SK-N-SH treated with all-trans-retinoic acid at 6 μM for 48 hours (cell line): ENCODE measurements at regions not wholly inside any gene's neighbourhood (a gene's known extent, or its start where the extent isn't known, plus 50 kb on each side); places are given as distances from the start of the nearest gene placed in this dataset.

Experiments
- ARNTL ChIP-seq: fragments of 450-650 bp; formaldehyde crosslinking; IDR thresholded peaks from 2 replicates; pipeline ENCODE4 v1.5.0; 2020; ENCODE audit warnings: low read depth, mild to moderate bottlenecking, moderate library complexity, borderline replicate concordance
- BACH2 ChIP-seq: fragments of 250-450 bp; sonication (Bioruptor Pico); IDR thresholded peaks from 2 replicates; pipeline ENCODE4 v1.9.0; 2021; ENCODE audit warnings: mild to moderate bottlenecking, borderline replicate concordance
- CSDC2 ChIP-seq: fragments of 250-450 bp; sonication (Bioruptor Pico); IDR thresholded peaks from 2 replicates; pipeline ENCODE4 v1.5.0; 2020; ENCODE audit warnings: mild to moderate bottlenecking, moderate library complexity
- PPARA ChIP-seq: fragments of 250-450 bp; sonication (Bioruptor Pico); IDR thresholded peaks from 2 replicates; pipeline ENCODE4 v1.5.0; 2020; ENCODE audit warnings: mild to moderate bottlenecking, borderline replicate concordance
- RARB ChIP-seq: fragments of 250-450 bp; sonication (Bioruptor Pico); IDR thresholded peaks from 2 replicates; pipeline ENCODE4 v1.8.0; 2021; ENCODE audit warnings: mild to moderate bottlenecking, moderate library complexity
- TCF4 ChIP-seq: fragments of 250-450 bp; sonication (Bioruptor Pico); IDR thresholded peaks from 2 replicates; pipeline ENCODE4 v1.8.0; 2021; ENCODE audit warnings: mild to moderate bottlenecking, moderate library complexity, borderline replicate concordance
- ZC3H10 ChIP-seq: fragments of 250-450 bp; sonication (Bioruptor Pico); IDR thresholded peaks from 2 replicates; pipeline ENCODE4 v1.5.1; 2021; ENCODE audit warnings: mild to moderate bottlenecking, moderate library complexity
- ZFP3 ChIP-seq: fragments of 250-450 bp; sonication (Bioruptor Pico); IDR thresholded peaks from 2 replicates; pipeline ENCODE4 v1.5.0; 2020; ENCODE audit warnings: mild to moderate bottlenecking, moderate library complexity
- ZFP30 ChIP-seq: fragments of 450-650 bp; formaldehyde crosslinking; IDR thresholded peaks from 2 replicates; pipeline ENCODE4 v1.5.0; 2022; ENCODE audit warnings: mild to moderate bottlenecking, moderate library complexity
- TF ChIP-seq, protein P1 (sequence below): fragments of 250-450 bp; sonication (Bioruptor Pico); IDR thresholded peaks from 2 replicates; pipeline ENCODE4 v1.8.0; 2020; ENCODE audit warnings: mild to moderate bottlenecking, moderate library complexity, borderline replicate concordance
- TF ChIP-seq, protein P2 (sequence below): fragments of 250-450 bp; sonication (Bioruptor Pico); IDR thresholded peaks from 2 replicates; pipeline ENCODE4 v1.5.0; 2020; ENCODE audit warnings: mild to moderate bottlenecking, moderate library complexity

DNA sequence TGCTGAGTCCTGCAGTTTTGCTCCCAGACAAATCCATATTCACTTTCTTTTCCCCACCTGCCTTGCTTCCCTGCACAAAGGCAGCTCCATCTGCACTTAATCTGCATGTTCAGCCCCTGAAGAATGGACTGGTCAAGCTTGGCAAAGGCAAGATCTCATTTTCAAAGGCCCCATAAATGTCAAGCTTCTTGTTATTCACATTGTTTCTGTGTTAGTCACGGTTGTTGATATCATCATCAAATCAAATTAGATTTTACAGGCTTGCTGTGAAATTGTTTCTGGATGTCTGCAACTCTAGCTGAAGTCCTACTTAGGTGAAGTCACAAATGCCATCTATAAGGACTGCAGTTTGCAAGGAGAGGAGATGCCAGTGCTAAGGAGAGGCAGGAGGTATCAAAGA lies 91.0 kb downstream of the GPAM start:
- TF ChIP-seq ARNTL (no peak), ZFP30 (CRISPR knock-in tag) (no peak), PPARA (CRISPR knock-in tag) (no peak), ZFP3 (no peak), ZC3H10 (CRISPR knock-in tag) (no peak), TCF4 (CRISPR knock-in tag) (no peak), RARB (CRISPR knock-in tag) (no peak), CSDC2 (no peak), BACH2 (CRISPR knock-in tag) (no peak)
- TF ChIP-seq, protein P1, sequence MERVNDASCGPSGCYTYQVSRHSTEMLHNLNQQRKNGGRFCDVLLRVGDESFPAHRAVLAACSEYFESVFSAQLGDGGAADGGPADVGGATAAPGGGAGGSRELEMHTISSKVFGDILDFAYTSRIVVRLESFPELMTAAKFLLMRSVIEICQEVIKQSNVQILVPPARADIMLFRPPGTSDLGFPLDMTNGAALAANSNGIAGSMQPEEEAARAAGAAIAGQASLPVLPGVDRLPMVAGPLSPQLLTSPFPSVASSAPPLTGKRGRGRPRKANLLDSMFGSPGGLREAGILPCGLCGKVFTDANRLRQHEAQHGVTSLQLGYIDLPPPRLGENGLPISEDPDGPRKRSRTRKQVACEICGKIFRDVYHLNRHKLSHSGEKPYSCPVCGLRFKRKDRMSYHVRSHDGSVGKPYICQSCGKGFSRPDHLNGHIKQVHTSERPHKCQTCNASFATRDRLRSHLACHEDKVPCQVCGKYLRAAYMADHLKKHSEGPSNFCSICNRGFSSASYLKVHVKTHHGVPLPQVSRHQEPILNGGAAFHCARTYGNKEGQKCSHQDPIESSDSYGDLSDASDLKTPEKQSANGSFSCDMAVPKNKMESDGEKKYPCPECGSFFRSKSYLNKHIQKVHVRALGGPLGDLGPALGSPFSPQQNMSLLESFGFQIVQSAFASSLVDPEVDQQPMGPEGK (CRISPR knock-in tag): no peak
- TF ChIP-seq, protein P2, sequence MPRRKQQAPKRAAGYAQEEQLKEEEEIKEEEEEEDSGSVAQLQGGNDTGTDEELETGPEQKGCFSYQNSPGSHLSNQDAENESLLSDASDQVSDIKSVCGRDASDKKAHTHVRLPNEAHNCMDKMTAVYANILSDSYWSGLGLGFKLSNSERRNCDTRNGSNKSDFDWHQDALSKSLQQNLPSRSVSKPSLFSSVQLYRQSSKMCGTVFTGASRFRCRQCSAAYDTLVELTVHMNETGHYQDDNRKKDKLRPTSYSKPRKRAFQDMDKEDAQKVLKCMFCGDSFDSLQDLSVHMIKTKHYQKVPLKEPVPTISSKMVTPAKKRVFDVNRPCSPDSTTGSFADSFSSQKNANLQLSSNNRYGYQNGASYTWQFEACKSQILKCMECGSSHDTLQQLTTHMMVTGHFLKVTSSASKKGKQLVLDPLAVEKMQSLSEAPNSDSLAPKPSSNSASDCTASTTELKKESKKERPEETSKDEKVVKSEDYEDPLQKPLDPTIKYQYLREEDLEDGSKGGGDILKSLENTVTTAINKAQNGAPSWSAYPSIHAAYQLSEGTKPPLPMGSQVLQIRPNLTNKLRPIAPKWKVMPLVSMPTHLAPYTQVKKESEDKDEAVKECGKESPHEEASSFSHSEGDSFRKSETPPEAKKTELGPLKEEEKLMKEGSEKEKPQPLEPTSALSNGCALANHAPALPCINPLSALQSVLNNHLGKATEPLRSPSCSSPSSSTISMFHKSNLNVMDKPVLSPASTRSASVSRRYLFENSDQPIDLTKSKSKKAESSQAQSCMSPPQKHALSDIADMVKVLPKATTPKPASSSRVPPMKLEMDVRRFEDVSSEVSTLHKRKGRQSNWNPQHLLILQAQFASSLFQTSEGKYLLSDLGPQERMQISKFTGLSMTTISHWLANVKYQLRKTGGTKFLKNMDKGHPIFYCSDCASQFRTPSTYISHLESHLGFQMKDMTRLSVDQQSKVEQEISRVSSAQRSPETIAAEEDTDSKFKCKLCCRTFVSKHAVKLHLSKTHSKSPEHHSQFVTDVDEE (CRISPR knock-in tag): no peak
